H1 (cell line): ENCODE measurements at regions not wholly inside any gene's neighbourhood (a gene's known extent, or its start where the extent isn't known, plus 50 kb on each side); places are given as distances from the start of the nearest gene placed in this dataset.

Experiments used
- CTCF ChIA-PET: fragments of 300-600 bp; sonication (Branson Sonifier 250); formaldehyde crosslinking; loops from one replicate; lab custom pipeline; 2021; ENCODE audit not compliant: partially characterized antibody; lab: Charles Lee
- POLR2A ChIA-PET: fragments of 300-600 bp; sonication (Branson Sonifier 250); formaldehyde crosslinking; loops from one replicate; lab custom pipeline; 2021; ENCODE audit warnings: inconsistent platforms; ENCODE audit not compliant: partially characterized antibody; lab: Charles Lee
- DNase-seq, 2 experiments: peaks; one replicate each; pipeline versions ENCODE4 v3.0.0 to v3.0.0-alpha.2; 2010 to 2022; ENCODE audit warnings: low spot score in 2 of 2, low read depth in 1 of 2, mixed read lengths in 1 of 2
- FAIRE-seq: peaks from 2 replicates; lab custom pipeline; 2011; peaks lifted over from hg19 to GRCh38; lab: Jason Lieb, UNC
- H2AFZ ChIP-seq: 2 replicates; pipeline ENCODE4 v1.8.1; 2012; ENCODE audit warnings: low read length, inconsistent platforms
- H2AK5ac ChIP-seq: 2 replicates; pipeline ENCODE4 v1.6.1; 2013; ENCODE audit warnings: low read depth, low read length
- H2BK120ac ChIP-seq: replicated peaks from 2 replicates; pipeline ENCODE3; 2013; ENCODE audit warnings: low read depth, low read length, inconsistent platforms
- H2BK12ac ChIP-seq: 2 replicates; pipeline ENCODE4 v1.6.1; 2013; ENCODE audit warnings: low read depth, low read length
- H2BK15ac ChIP-seq: 2 replicates; pipeline ENCODE4 v1.6.1; 2013; ENCODE audit warnings: low read length
- H2BK20ac ChIP-seq: 2 replicates; pipeline ENCODE4 v1.6.1; 2013; ENCODE audit warnings: low read length
- H2BK5ac ChIP-seq: 2 replicates; pipeline ENCODE4 v1.6.1; 2013; ENCODE audit warnings: low read depth, low read length
- H3K14ac ChIP-seq: 2 replicates; pipeline ENCODE4 v1.6.1; 2013; ENCODE audit warnings: inconsistent platforms; ENCODE audit not compliant: insufficient read length
- H3K18ac ChIP-seq: 2 replicates; pipeline ENCODE4 v1.6.1; 2013; ENCODE audit warnings: low read length; ENCODE audit errors: extremely low read depth
- H3K23ac ChIP-seq: 2 replicates; pipeline ENCODE4 v1.6.1; 2013; ENCODE audit warnings: inconsistent platforms; ENCODE audit not compliant: insufficient read length
- H3K23me2 ChIP-seq: 2 replicates; pipeline ENCODE4 v1.6.1; 2013; ENCODE audit warnings: low read depth, low read length
- H3K27ac ChIP-seq: 2 replicates; pipeline ENCODE4 v1.6.1; 2011; ENCODE audit warnings: low read depth, low read length, inconsistent platforms
- H3K27me3 ChIP-seq, 4 experiments: replicated peaks in 1 of 4; 1 replicate in 1 of 4; 2 replicates in 3 of 4; pipeline versions ENCODE4 v1.6.1 to v1.8.1; 2011 to 2013; ENCODE audit warnings: low read length in 3 of 4, mild to moderate bottlenecking in 3 of 4, inconsistent platforms in 2 of 4, mixed read lengths in 2 of 4, moderate library complexity in 1 of 4; ENCODE audit not compliant: control insufficient read depth in 3 of 4, insufficient read depth in 3 of 4; ENCODE audit errors: extremely low read depth in 1 of 4
- H3K36me3 ChIP-seq, 4 experiments: 2 replicates each; pipeline versions ENCODE4 v1.6.1 to v1.8.1; 2011 to 2013; ENCODE audit warnings: mild to moderate bottlenecking in 4 of 4, low read length in 3 of 4, moderate library complexity in 2 of 4, control low read depth in 1 of 4, inconsistent platforms in 1 of 4; ENCODE audit not compliant: insufficient read depth in 4 of 4, control insufficient read depth in 2 of 4
- H3K4ac ChIP-seq: replicated peaks from 2 replicates; pipeline ENCODE3; 2013; ENCODE audit warnings: low read length, low read depth, mixed read lengths, inconsistent platforms; ENCODE audit not compliant: insufficient read length
- H3K4me1 ChIP-seq, 4 experiments: replicated peaks in 1 of 4; 1 replicate in 1 of 4; 2 replicates in 3 of 4; pipeline versions ENCODE4 v1.6.1 to v1.8.1; 2011 to 2013; ENCODE audit warnings: low read length in 3 of 4, inconsistent platforms in 2 of 4, mixed read lengths in 1 of 4; ENCODE audit not compliant: insufficient read depth in 4 of 4, control insufficient read depth in 3 of 4
- H3K4me2 ChIP-seq, 2 experiments: 2 replicates each; pipeline versions ENCODE4 v1.6.1 to v1.8.1; 2011 to 2013; ENCODE audit warnings: low read depth in 2 of 2, low read length in 2 of 2, control low read depth in 1 of 2, inconsistent platforms in 1 of 2, mild to moderate bottlenecking in 1 of 2; ENCODE audit not compliant: insufficient read depth in 1 of 2
- H3K4me3 ChIP-seq, 4 experiments: fragments of 200-600, 300-600 bp in 1 of 4; sonication (generic), shearing (Covaris generic), sonication (Bioruptor Twin) in 1 of 4; 2 replicates each; pipeline versions ENCODE4 v1.5.1 to v1.8.1; 2011 to 2016; ENCODE audit warnings: low read length in 4 of 4, low read depth in 3 of 4, control low read depth in 2 of 4, inconsistent platforms in 2 of 4, mild to moderate bottlenecking in 2 of 4, mixed read lengths in 1 of 4, moderate library complexity in 1 of 4; ENCODE audit not compliant: insufficient read depth in 2 of 4; ENCODE audit errors: extremely low read depth in 1 of 4
- H3K56ac ChIP-seq: replicated peaks from 2 replicates; pipeline ENCODE3; 2013; ENCODE audit warnings: low read depth, mild to moderate bottlenecking, mixed read lengths, low read length, inconsistent platforms; ENCODE audit not compliant: insufficient read length
- H3K79me1 ChIP-seq: 2 replicates; pipeline ENCODE4 v1.6.1; 2013; ENCODE audit warnings: low read depth, low read length, control low read depth
- H3K79me2 ChIP-seq, 2 experiments: 2 replicates each; pipeline versions ENCODE4 v1.6.1 to v1.8.1; 2012 to 2013; ENCODE audit warnings: low read length in 2 of 2, mild to moderate bottlenecking in 2 of 2, inconsistent platforms in 1 of 2; ENCODE audit not compliant: insufficient read depth in 2 of 2, control insufficient read depth in 1 of 2
- H3K9ac ChIP-seq, 4 experiments: replicated peaks in 1 of 4; 1 replicate in 1 of 4; 2 replicates in 3 of 4; pipeline versions ENCODE4 v1.6.1 to v1.8.1; 2011 to 2013; ENCODE audit warnings: low read depth in 3 of 4, low read length in 3 of 4, control low read depth in 2 of 4, mild to moderate bottlenecking in 2 of 4, moderate library complexity in 2 of 4, inconsistent platforms in 1 of 4; ENCODE audit errors: extremely low read depth in 1 of 4
- H3K9me3 ChIP-seq, 2 experiments: 2 replicates each; pipeline versions ENCODE4 v1.6.1 to v1.8.1; 2012 to 2013; ENCODE audit warnings: mild to moderate bottlenecking in 2 of 2, moderate library complexity in 2 of 2, control low read depth in 1 of 2, inconsistent platforms in 1 of 2, low read depth in 1 of 2, low read length in 1 of 2, mixed read lengths in 1 of 2; ENCODE audit not compliant: insufficient read depth in 2 of 2
- H4K20me1 ChIP-seq, 2 experiments: replicated peaks in 1 of 2; 2 replicates each; pipeline versions ENCODE3 to v1.8.1; 2011 to 2013; ENCODE audit warnings: inconsistent platforms in 2 of 2, low read length in 2 of 2, mild to moderate bottlenecking in 1 of 2; ENCODE audit not compliant: insufficient read depth in 2 of 2, control insufficient read depth in 1 of 2
- H4K5ac ChIP-seq: 2 replicates; pipeline ENCODE4 v1.6.1; 2013; ENCODE audit warnings: low read length, low read depth, mixed read lengths, inconsistent platforms; ENCODE audit not compliant: insufficient read length
- H4K8ac ChIP-seq: 2 replicates; pipeline ENCODE4 v1.8.0; 2013; ENCODE audit warnings: mild to moderate bottlenecking, moderate library complexity, low read length, inconsistent platforms; ENCODE audit not compliant: insufficient read depth; ENCODE audit errors: extremely low read depth
- H4K91ac ChIP-seq: replicated peaks from 2 replicates; pipeline ENCODE3; 2013; ENCODE audit warnings: low read length, mixed read lengths, inconsistent platforms; ENCODE audit not compliant: insufficient read length
- BRCA1 ChIP-seq: IDR thresholded peaks from 2 replicates; pipeline ENCODE4 v1.6.1; 2012; ENCODE audit warnings: low read depth, low read length, improper control_type of control experiment
- CTBP2 ChIP-seq: IDR thresholded peaks from 2 replicates; pipeline ENCODE4 v1.7.0; 2011; ENCODE audit warnings: borderline replicate concordance, mild to moderate bottlenecking, moderate library complexity, mixed read lengths, low read length; ENCODE audit not compliant: insufficient read depth, insufficient read length
- EGR1 ChIP-seq: IDR thresholded peaks from 2 replicates; pipeline ENCODE4 v1.6.1; 2011; ENCODE audit warnings: low read depth, low read length, borderline replicate concordance
- JUND ChIP-seq: IDR thresholded peaks from 2 replicates; pipeline ENCODE4 v1.6.1; 2011; ENCODE audit warnings: mild to moderate bottlenecking, improper control_type of control experiment, low read length
- NRF1 ChIP-seq: IDR thresholded peaks from 2 replicates; pipeline ENCODE4 v1.6.1; 2011; ENCODE audit warnings: mild to moderate bottlenecking, low read depth, low read length, improper control_type of control experiment
- POU5F1 ChIP-seq: IDR thresholded peaks from 2 replicates; pipeline ENCODE4 v1.6.1; 2011; ENCODE audit warnings: low read depth, mild to moderate bottlenecking, low read length, moderate library complexity
- SAP30 ChIP-seq: fragments of 300-600 bp; sonication (generic); IDR thresholded peaks from 2 replicates; pipeline ENCODE4 v1.7.1; 2012; ENCODE audit warnings: low read length, moderate library complexity, mild to moderate bottlenecking, inconsistent platforms; ENCODE audit not compliant: insufficient read depth, insufficient replicate concordance
- SIX5 ChIP-seq: IDR thresholded peaks from 2 replicates; pipeline ENCODE4 v1.6.1; 2011; ENCODE audit warnings: mild to moderate bottlenecking, low read depth, low read length
- SP2 ChIP-seq: IDR thresholded peaks from 2 replicates; pipeline ENCODE4 v1.6.1; 2012; ENCODE audit warnings: mild to moderate bottlenecking, low read length, inconsistent platforms
- SRF ChIP-seq: IDR thresholded peaks from 2 replicates; pipeline ENCODE4 v1.6.1; 2011; ENCODE audit warnings: mild to moderate bottlenecking, low read depth, low read length, moderate library complexity
- SUZ12 ChIP-seq: fragments of 200-600 bp; sonication (generic); IDR thresholded peaks from 2 replicates; pipeline ENCODE4 v1.6.1; 2012; ENCODE audit warnings: mild to moderate bottlenecking, inconsistent platforms, low read length, moderate library complexity, mixed read lengths
- TEAD4 ChIP-seq: IDR thresholded peaks from 2 replicates; pipeline ENCODE4 v1.6.1; 2012; ENCODE audit warnings: low read depth, low read length, inconsistent platforms, mixed read lengths
- WGBS, 2 experiments: shearing (Covaris generic) in 1 of 2; methylation state at CpG; one replicate each; pipeline versions ENCODE4 v1.1.6 to v1.1.7; 2013 to 2015; ENCODE audit warnings: low lambda C conversion rate in 2 of 2, mixed read lengths in 2 of 2, inconsistent platforms in 1 of 2, low coverage in 1 of 2, missing lambda C conversion rate in 1 of 2; ENCODE audit not compliant: insufficient replicate concordance in 2 of 2, insufficient coverage in 1 of 2, insufficient read length in 1 of 2; ENCODE audit errors: extremely low coverage in 1 of 2, missing lambda C conversion rate in 1 of 2; 5-methylcytosine and 5-hydroxymethylcytosine counted together
- TF ChIP-seq, protein P1 (sequence below): IDR thresholded peaks from 2 replicates; pipeline ENCODE4 v1.6.1; 2012; ENCODE audit warnings: inconsistent platforms
- TF ChIP-seq, protein P2 (sequence below): IDR thresholded peaks from 2 replicates; pipeline ENCODE4 v1.6.1; 2011; ENCODE audit warnings: low read depth, mild to moderate bottlenecking, low read length; ENCODE audit not compliant: insufficient read depth

DNA sequence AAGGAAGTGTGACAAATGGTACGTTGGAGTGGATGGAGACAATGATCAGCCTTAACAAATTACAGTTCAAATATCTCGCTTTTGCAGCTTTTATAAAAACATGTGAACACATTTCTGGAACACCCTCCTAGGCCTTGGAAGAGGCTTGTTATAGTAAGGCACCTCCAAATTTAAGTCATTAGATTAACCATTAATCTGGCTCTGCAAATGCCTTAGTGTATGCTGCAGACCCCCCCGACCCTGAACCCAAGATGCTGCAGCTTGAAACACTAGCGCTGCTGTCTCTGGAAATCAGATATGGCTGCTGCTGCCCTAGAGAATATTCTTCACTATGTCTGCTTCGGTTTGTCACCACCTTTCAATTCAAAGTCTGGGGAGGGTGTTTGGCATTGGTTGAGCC, 196.4 kb downstream of the MIS18A start:
- Histone ChIP-seq H2BK5ac (no peak overlapping the region), H2BK20ac (no peak overlapping the region), H3K23ac (no peak overlapping the region), H4K5ac (no peak overlapping the region), H3K36me3 (no peaks in the 10 kb centered on the region), H2BK12ac (no peak overlapping the region), H3K27me3 (peaks cover 0 to 2% (median 0%) of the 10 kb centered on the region in 4 experiments; a peak in 1 of 7 replicates), H3K56ac (no peak overlapping the region), H4K91ac (no peak overlapping the region), H3K4me1 (no peaks in the 10 kb centered on the region), H3K9ac (no peak overlapping the region), H3K27ac (no peak overlapping the region), H2BK15ac (no peak overlapping the region), H3K23me2 (no peaks in the 10 kb centered on the region), H3K14ac (no peak overlapping the region), H3K4ac (no peak overlapping the region), H2AFZ (no peak overlapping the region), H2BK120ac (no peak overlapping the region), H4K20me1 (no peaks in the 10 kb centered on the region), H3K79me1 (no peaks in the 10 kb centered on the region), H4K8ac (no peak overlapping the region), H2AK5ac (no peak overlapping the region), H3K4me3 (no peak overlapping the region), H3K18ac (no peak overlapping the region), H3K79me2 (no peaks in the 10 kb centered on the region), H3K9me3 (no peaks in the 10 kb centered on the region), H3K4me2 (no peak overlapping the region)
- no peak for DNase-seq
- ChIA-PET POLR2A (no interaction called here), CTCF (interaction anchor here (3.6 kb wide), 1 partner anchor 15 kb away, joined by 24 read pairs; no protein-coding TSS in a partner anchor)
- FAIRE-seq, result no peak
- WGBS, 2 experiments, result 78% methylated on average over 5 of the region's 5 CpGs; no CpG with 5 or more reads in 1 of the 2 experiments
- TF ChIP-seq, protein P1, sequence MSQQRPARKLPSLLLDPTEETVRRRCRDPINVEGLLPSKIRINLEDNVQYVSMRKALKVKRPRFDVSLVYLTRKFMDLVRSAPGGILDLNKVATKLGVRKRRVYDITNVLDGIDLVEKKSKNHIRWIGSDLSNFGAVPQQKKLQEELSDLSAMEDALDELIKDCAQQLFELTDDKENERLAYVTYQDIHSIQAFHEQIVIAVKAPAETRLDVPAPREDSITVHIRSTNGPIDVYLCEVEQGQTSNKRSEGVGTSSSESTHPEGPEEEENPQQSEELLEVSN, result no peak
- TF ChIP-seq SP2, result no peak
- TF ChIP-seq JUND, result no peak
- no peak for TF ChIP-seq POU5F1
- no peak for TF ChIP-seq CTBP2
- no peak for TF ChIP-seq EGR1
- TF ChIP-seq, protein P2, sequence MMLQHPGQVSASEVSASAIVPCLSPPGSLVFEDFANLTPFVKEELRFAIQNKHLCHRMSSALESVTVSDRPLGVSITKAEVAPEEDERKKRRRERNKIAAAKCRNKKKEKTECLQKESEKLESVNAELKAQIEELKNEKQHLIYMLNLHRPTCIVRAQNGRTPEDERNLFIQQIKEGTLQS, result no peak
- TF ChIP-seq SAP30, result no peak
- no peak for TF ChIP-seq SRF
- TF ChIP-seq NRF1, result no peak
- TF ChIP-seq SIX5, result no peak
- TF ChIP-seq BRCA1, result no peak
- no peak for TF ChIP-seq SUZ12
- no peak for TF ChIP-seq TEAD4
